Liver (tissue), 3 donors: ENCODE measurements at regions not wholly inside any gene's neighbourhood (a gene's known extent, or its start where the extent isn't known, plus 50 kb on each side); places are given as distances from the start of the nearest gene placed in this dataset.

ENCODE experiments used
- ATF3 ChIP-seq: IDR thresholded peaks from 2 replicates; pipeline ENCODE4 v1.6.1; 2016; ENCODE audit warnings: antibody characterized with exemption
- EGR1 ChIP-seq, 2 donors: IDR thresholded peaks; 2 replicates each; pipeline ENCODE4 v1.6.1; 2016 to 2018; ENCODE audit warnings: antibody characterized with exemption in 2 of 2, low read depth in 2 of 2
- GABPA ChIP-seq, 2 donors: IDR thresholded peaks in 1 of 2; conservative IDR thresholded peaks in 1 of 2; 2 replicates each; pipeline ENCODE4 v1.6.1; 2016; ENCODE audit warnings: antibody characterized with exemption in 2 of 2, mild to moderate bottlenecking in 1 of 2, moderate library complexity in 1 of 2
- HNF4A ChIP-seq, 2 donors: conservative IDR thresholded peaks; 2 replicates each; pipeline ENCODE4 v1.6.1; 2016; ENCODE audit warnings: antibody characterized with exemption in 2 of 2, mild to moderate bottlenecking in 2 of 2
- JUND ChIP-seq, 2 donors: IDR thresholded peaks; 2 replicates each; pipeline ENCODE4 v1.6.1; 2016; ENCODE audit warnings: antibody characterized with exemption in 2 of 2
- MAX ChIP-seq: IDR thresholded peaks from 2 replicates; pipeline ENCODE4 v1.6.1; 2016; ENCODE audit warnings: antibody characterized with exemption
- RAD21 ChIP-seq, 2 donors: IDR thresholded peaks; 2 replicates each; pipeline ENCODE4 v1.6.1; 2016; ENCODE audit warnings: antibody characterized with exemption in 2 of 2, mild to moderate bottlenecking in 2 of 2
- SP1 ChIP-seq: IDR thresholded peaks from 2 replicates; pipeline ENCODE4 v1.6.1; 2018; ENCODE audit warnings: antibody characterized with exemption, mild to moderate bottlenecking
- TF ChIP-seq, protein P1 (sequence below): fragments of 150-350 bp; IDR thresholded peaks from 2 replicates; pipeline ENCODE4 v1.5.1; 2017; ENCODE audit warnings: improper control_type of control experiment, low read depth, low read length; ENCODE audit not compliant: missing input control
- donor health status: healthy.
- donor health status: healthy.

- TF ChIP-seq, protein P1, sequence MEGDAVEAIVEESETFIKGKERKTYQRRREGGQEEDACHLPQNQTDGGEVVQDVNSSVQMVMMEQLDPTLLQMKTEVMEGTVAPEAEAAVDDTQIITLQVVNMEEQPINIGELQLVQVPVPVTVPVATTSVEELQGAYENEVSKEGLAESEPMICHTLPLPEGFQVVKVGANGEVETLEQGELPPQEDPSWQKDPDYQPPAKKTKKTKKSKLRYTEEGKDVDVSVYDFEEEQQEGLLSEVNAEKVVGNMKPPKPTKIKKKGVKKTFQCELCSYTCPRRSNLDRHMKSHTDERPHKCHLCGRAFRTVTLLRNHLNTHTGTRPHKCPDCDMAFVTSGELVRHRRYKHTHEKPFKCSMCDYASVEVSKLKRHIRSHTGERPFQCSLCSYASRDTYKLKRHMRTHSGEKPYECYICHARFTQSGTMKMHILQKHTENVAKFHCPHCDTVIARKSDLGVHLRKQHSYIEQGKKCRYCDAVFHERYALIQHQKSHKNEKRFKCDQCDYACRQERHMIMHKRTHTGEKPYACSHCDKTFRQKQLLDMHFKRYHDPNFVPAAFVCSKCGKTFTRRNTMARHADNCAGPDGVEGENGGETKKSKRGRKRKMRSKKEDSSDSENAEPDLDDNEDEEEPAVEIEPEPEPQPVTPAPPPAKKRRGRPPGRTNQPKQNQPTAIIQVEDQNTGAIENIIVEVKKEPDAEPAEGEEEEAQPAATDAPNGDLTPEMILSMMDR: no peak
- TF ChIP-seq MAX (no peak), JUND (IDR thresholded peaks at IDR 0.05) (no peak), GABPA (IDR thresholded peaks at IDR 0.05 in 1 of 2, conservative IDR thresholded peaks at IDR 0.05 in 1 of 2) (no peak), SP1 (no peak), EGR1 (IDR thresholded peaks at IDR 0.05; ENCODE audit: low read depth in 2 of 2) (no peak), HNF4A (conservative IDR thresholded peaks at IDR 0.05) (no peak), RAD21 (IDR thresholded peaks at IDR 0.05) (no peak), ATF3 (no peak)
Measured at GRCh38 chr15:31482122-31482922, 155.7 kb downstream of the KLF13 start.
